Endothelial cell of umbilical vein (primary cell): ENCODE measurements at regions not wholly inside any gene's neighbourhood (a gene's known extent, or its start where the extent isn't known, plus 50 kb on each side); places are given as distances from the start of the nearest gene placed in this dataset.

ENCODE experiments used
- BruUV-seq: library from RNA; stranded (reverse); fragments of 400-500 nt; replicated peaks from 2 replicates; lab custom pipeline; 2021; lab: Mats Ljungman, UMichigan
- CTCF ChIA-PET: fragments of 300-600, 350-600 bp; sonication (Branson Sonifier 250); formaldehyde crosslinking; loops from one replicate; lab custom pipeline; 2021; ENCODE audit warnings: antibody characterized with exemption, inconsistent platforms; lab: Charles Lee
- POLR2A ChIA-PET: fragments of 300-600, 350-600 bp; sonication (Branson Sonifier 250); formaldehyde crosslinking; loops from one replicate; lab custom pipeline; 2021; ENCODE audit warnings: antibody characterized with exemption, inconsistent platforms; lab: Charles Lee
- DNase-seq: peaks from one replicate; pipeline ENCODE4 v3.0.0-alpha.2; 2011; ENCODE audit warnings: low read depth, low spot score
- FAIRE-seq: peaks from 2 replicates; lab custom pipeline; 2011; peaks lifted over from hg19 to GRCh38; lab: Jason Lieb, UNC
- H2AFZ ChIP-seq: 2 replicates; pipeline ENCODE4 v1.6.0; 2012; ENCODE audit warnings: low read depth, low read length, control low read depth, inconsistent platforms
- H3K27ac ChIP-seq: 2 replicates; pipeline ENCODE4 v1.5.1; 2011; ENCODE audit warnings: low read depth, mild to moderate bottlenecking, control low read depth, low read length, moderate library complexity; ENCODE audit not compliant: insufficient read depth
- H3K27me3 ChIP-seq, 2 experiments: 2 replicates each; pipeline versions ENCODE4 v1.6.0 to v1.6.1; 2011; ENCODE audit warnings: low read length in 2 of 2, mixed read lengths in 1 of 2; ENCODE audit not compliant: control insufficient read depth in 2 of 2, insufficient read depth in 2 of 2
- H3K36me3 ChIP-seq, 2 experiments: 2 replicates in 1 of 2; 3 replicates in 1 of 2; pipeline ENCODE4 v1.5.1; 2011; ENCODE audit warnings: low read length in 2 of 2, mild to moderate bottlenecking in 1 of 2, moderate library complexity in 1 of 2; ENCODE audit not compliant: control insufficient read depth in 2 of 2, insufficient read depth in 2 of 2; ENCODE audit errors: extremely low read depth in 1 of 2
- H3K4me1 ChIP-seq: 3 replicates; pipeline ENCODE4 v1.5.1; 2011; ENCODE audit warnings: mild to moderate bottlenecking, low read length; ENCODE audit not compliant: control insufficient read depth, insufficient read depth; ENCODE audit errors: extremely low read depth
- H3K4me2 ChIP-seq: 2 replicates; pipeline ENCODE4 v1.6.1; 2011; ENCODE audit warnings: low read length, control low read depth, mixed read lengths; ENCODE audit not compliant: insufficient read depth
- H3K4me3 ChIP-seq, 3 experiments: fragments of 200-600 bp in 1 of 3; sonication (generic), shearing (Covaris generic) in 1 of 3; replicated peaks in 1 of 3; 2 replicates each; pipeline ENCODE4 v1.5.1; 2011 to 2016; ENCODE audit warnings: control low read depth in 3 of 3, low read length in 3 of 3, mild to moderate bottlenecking in 2 of 3, inconsistent platforms in 1 of 3, low read depth in 1 of 3, moderate library complexity in 1 of 3; ENCODE audit not compliant: insufficient read depth in 1 of 3
- H3K79me2 ChIP-seq: 2 replicates; pipeline ENCODE4 v1.6.0; 2012; ENCODE audit warnings: low read length, inconsistent platforms; ENCODE audit not compliant: control insufficient read depth, insufficient read depth
- H3K9ac ChIP-seq: replicated peaks from 2 replicates; pipeline ENCODE3; 2011; ENCODE audit warnings: low read length, control low read depth; ENCODE audit not compliant: insufficient read depth; ENCODE audit errors: extremely low read depth
- H3K9me1 ChIP-seq: replicated peaks from 3 replicates; pipeline ENCODE4 v1.6.0; 2011; ENCODE audit warnings: mild to moderate bottlenecking, low read length; ENCODE audit not compliant: control insufficient read depth, insufficient read depth; ENCODE audit errors: extremely low read depth
- H3K9me3 ChIP-seq: replicated peaks from 2 replicates; pipeline ENCODE4 v1.5.1; 2012; ENCODE audit warnings: low read length, inconsistent platforms; ENCODE audit not compliant: control insufficient read depth, insufficient read depth
- H4K20me1 ChIP-seq: replicated peaks from 2 replicates; pipeline ENCODE3; 2011; ENCODE audit warnings: mild to moderate bottlenecking, low read length; ENCODE audit not compliant: control insufficient read depth, insufficient read depth; ENCODE audit errors: extremely low read depth
- EZH2 ChIP-seq: IDR thresholded peaks from 2 replicates; pipeline ENCODE4 v1.6.1; 2012; ENCODE audit warnings: borderline replicate concordance, low read depth, mild to moderate bottlenecking, moderate library complexity, low read length, inconsistent platforms; ENCODE audit not compliant: severe bottlenecking
- FOS ChIP-seq: IDR thresholded peaks from 2 replicates; pipeline ENCODE4 v1.6.1; 2011; ENCODE audit warnings: mild to moderate bottlenecking, low read length, moderate library complexity, borderline replicate concordance; ENCODE audit not compliant: insufficient read depth
- GATA2 ChIP-seq: IDR thresholded peaks from 2 replicates; pipeline ENCODE4 v1.7.0; 2011; ENCODE audit warnings: low read depth, mild to moderate bottlenecking, moderate library complexity, mixed read lengths, low read length; ENCODE audit not compliant: insufficient read length, insufficient read depth
- JUN ChIP-seq: IDR thresholded peaks from 2 replicates; pipeline ENCODE4 v1.6.1; 2011; ENCODE audit warnings: borderline replicate concordance, low read depth; ENCODE audit not compliant: insufficient read length, insufficient read depth
- MYC ChIP-seq: IDR thresholded peaks from one replicate; pipeline ENCODE4 v1.6.1; 2011; ENCODE audit warnings: mild to moderate bottlenecking, low read depth, low read length
- POLR2A ChIP-seq: IDR thresholded peaks from 2 replicates; pipeline ENCODE4 v1.6.1; 2012; ENCODE audit warnings: low read depth, mild to moderate bottlenecking, control low read depth, low read length
- POLR2AphosphoS5 ChIP-seq: IDR thresholded peaks from 2 replicates; pipeline ENCODE4 v1.6.1; 2012; ENCODE audit warnings: low read depth, mild to moderate bottlenecking, control low read depth, low read length, moderate library complexity; ENCODE audit not compliant: insufficient read depth
- dilution Hi-C: fragments of 300-500 bp; cut with MboI; formaldehyde crosslinking; loops from one replicate; pipeline ENCODE4 v1.15.0; 2019; ENCODE audit warnings: low sequenced_read_pairs; ENCODE audit not compliant: extremely low pct_ligation_motif_present
- intact Hi-C: fragments of 100-400 bp; cut with micrococcal nuclease; formaldehyde crosslinking; loops from one replicate; pipeline ENCODE4 v1.10.0; 2022
- TF ChIP-seq, protein P1 (sequence below), 2 donors: IDR thresholded peaks; 1 replicate in 1 of 2; 2 replicates in 1 of 2; pipeline ENCODE4 v1.5.1; 2011; ENCODE audit warnings: low read length in 2 of 2, mild to moderate bottlenecking in 2 of 2, moderate library complexity in 2 of 2, control low read depth in 1 of 2, inconsistent platforms in 1 of 2, low read depth in 1 of 2; ENCODE audit not compliant: insufficient read depth in 1 of 2; ENCODE audit errors: extremely low read depth in 1 of 2
- TF ChIP-seq, protein P2 (sequence below): IDR thresholded peaks from 2 replicates; pipeline ENCODE4 v1.6.1; 2011; ENCODE audit not compliant: insufficient read depth, insufficient read length

DNA sequence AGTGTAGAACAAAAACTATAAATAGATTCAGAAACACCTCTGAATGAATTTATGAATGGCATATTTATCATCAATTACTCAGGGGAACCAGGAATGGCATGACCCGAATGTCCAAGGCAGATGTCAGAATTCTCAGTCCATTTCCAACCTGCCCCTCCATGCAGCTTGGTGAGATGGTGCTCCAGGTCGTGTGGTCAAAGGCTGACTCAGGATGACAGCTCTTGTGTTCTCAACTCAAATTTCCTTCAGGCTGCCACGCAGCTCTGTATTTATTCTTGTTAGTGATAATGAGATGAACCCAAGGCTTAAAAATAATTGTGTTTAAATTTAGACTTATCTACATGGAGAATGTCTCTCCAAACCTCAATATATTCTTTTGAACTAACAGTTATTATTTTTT is 146.9 kb downstream of the METTL4 start:
- dilution Hi-C loops, result no loop called here
- Histone ChIP-seq H3K4me3 (no peak overlapping the region), H3K9ac (no peak overlapping the region), H3K4me2 (no peak overlapping the region), H3K27me3 (peaks cover 0 to 2% of the 10 kb centered on the region in 2 experiments), H3K27ac (no peak overlapping the region), H3K9me1 (no peaks in the 10 kb centered on the region), H3K4me1 (no peaks in the 10 kb centered on the region), H2AFZ (no peak overlapping the region), H3K36me3 (no peaks in the 10 kb centered on the region), H3K9me3 (no peaks in the 10 kb centered on the region), H3K79me2 (no peaks in the 10 kb centered on the region), H4K20me1 (no peaks in the 10 kb centered on the region)
- DNase-seq (no peak), FAIRE-seq (no peak)
- no TSS peak for BruUV-seq
- CTCF ChIA-PET, result no interaction called here
- POLR2A ChIA-PET, result no interaction called here
- no peak for TF ChIP-seq MYC
- no peak for TF ChIP-seq FOS
- TF ChIP-seq, protein P1, sequence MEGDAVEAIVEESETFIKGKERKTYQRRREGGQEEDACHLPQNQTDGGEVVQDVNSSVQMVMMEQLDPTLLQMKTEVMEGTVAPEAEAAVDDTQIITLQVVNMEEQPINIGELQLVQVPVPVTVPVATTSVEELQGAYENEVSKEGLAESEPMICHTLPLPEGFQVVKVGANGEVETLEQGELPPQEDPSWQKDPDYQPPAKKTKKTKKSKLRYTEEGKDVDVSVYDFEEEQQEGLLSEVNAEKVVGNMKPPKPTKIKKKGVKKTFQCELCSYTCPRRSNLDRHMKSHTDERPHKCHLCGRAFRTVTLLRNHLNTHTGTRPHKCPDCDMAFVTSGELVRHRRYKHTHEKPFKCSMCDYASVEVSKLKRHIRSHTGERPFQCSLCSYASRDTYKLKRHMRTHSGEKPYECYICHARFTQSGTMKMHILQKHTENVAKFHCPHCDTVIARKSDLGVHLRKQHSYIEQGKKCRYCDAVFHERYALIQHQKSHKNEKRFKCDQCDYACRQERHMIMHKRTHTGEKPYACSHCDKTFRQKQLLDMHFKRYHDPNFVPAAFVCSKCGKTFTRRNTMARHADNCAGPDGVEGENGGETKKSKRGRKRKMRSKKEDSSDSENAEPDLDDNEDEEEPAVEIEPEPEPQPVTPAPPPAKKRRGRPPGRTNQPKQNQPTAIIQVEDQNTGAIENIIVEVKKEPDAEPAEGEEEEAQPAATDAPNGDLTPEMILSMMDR (IDR thresholded peaks at IDR 0.05; ENCODE audit: extremely low read depth in 1 of 2, insufficient read depth in 1 of 2, low read depth in 1 of 2, low read length in 2 of 2), result no peak
- TF ChIP-seq, protein P2, sequence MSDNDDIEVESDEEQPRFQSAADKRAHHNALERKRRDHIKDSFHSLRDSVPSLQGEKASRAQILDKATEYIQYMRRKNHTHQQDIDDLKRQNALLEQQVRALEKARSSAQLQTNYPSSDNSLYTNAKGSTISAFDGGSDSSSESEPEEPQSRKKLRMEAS, result no peak
- TF ChIP-seq POLR2AphosphoS5, result no peak
- TF ChIP-seq JUN, result no peak
- no peak for TF ChIP-seq EZH2
- no peak for TF ChIP-seq GATA2
- TF ChIP-seq POLR2A, result no peak
- intact Hi-C loops, result no loop called here
